ENCODE measurements at regions not wholly inside any gene's neighbourhood (a gene's known extent, or its start where the extent isn't known, plus 50 kb on each side); places are given as distances from the start of the nearest gene placed in this dataset.

DNA sequence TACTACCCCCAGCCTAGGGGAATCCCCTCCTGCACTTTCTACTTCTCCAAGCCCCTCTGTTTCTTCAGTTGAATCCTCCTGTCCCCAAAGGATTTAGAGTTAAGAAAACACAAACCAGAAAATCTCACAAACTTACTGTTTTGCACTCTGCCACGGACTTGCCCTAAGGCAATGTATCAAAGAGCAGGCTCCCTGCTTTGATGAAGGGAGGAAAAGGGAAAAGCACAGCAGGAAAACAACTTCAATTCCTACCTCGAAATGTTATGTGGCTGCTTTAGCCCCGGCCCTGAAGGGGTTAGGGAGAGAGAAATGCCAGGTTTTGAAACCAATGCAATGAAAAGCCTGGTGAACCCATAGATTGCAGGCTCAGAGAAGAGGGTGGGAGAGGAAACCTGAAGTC, 254.7 kb downstream of the MAN2A1 start:
- DNase-seq (ENCODE audit: low read depth in 1 of 2, low spot score in 1 of 2) = no peak

DNA sequence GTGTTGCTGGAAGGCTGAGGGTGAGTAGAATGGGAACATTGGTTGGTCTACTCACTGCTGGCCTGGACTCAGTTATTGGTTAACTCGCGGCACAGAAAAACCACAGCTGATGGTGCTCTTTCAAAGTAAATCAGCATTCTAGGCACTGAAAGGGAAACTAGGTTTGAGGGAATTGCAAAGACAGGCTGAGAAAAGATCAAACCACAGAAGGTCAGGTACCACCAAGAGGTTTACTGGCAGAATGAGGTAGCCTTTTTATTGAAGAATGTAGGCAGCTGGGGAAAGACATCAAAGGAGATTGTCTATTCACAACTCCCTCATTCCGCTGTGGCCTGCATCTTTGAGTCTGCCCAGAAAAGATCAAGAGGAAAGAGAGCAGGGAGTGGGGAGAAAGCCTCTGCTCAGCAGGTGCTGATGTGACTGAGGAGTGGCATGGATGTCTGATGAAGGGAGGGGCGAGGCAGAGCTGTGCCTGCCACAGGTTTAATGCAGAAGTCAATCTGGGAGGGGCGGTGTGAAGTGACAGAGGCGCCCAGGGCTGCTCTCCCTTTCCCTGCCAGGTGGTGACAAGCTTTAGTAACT, 255.5 kb downstream of the MAN2A1 start:
- no peak for DNase-seq (ENCODE audit: low read depth in 1 of 2, low spot score in 1 of 2)

GRCh38 chr5:109945723-109946480, 256.2 kb downstream of the MAN2A1 start:
- DNase-seq (ENCODE audit: low read depth in 1 of 2, low spot score in 1 of 2) = no peak

DNA sequence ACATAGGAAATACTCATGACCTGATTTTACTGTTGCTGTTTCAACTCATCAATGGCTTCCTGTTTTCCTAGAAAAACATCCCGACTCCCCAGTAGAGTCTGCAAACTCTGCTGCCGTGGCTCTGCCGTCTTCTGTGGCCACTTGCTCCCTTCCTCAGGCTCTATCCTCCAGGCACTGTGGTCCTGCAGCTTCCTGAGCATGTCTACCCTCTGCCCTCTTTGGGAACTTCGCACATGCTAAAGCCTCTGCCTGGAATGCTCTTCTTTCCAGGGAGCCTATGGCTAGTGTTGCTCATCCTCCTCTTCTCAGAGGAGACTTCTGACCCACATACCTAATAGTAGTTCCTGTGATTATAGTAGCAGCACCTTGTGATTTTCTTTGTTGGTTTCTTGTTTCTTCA, 256.9 kb downstream of the MAN2A1 start:
- DNase-seq (ENCODE audit: low read depth in 1 of 2, low spot score in 1 of 2) = no peak

DNA sequence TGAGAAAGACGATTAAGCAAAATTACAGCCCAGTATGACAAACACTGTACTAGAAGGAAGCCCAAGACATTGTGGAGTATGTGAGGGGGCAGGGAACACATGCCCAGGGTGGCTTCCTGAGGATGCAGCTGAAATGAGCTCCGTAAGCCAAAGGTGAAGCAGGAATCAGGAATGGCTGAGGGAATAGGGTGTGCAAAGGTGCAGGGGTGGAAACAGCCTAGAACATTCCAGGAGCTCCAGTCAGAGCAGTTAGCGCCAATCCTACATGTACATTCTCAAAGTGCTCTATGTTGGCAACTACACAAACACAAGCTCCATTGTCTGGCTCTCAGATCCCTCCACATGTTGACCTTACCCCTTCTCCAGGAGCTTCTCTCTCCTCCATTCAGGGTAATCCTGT, 257.9 kb downstream of the MAN2A1 start:
- no peak for DNase-seq (ENCODE audit: low read depth in 1 of 2, low spot score in 1 of 2)

DNA sequence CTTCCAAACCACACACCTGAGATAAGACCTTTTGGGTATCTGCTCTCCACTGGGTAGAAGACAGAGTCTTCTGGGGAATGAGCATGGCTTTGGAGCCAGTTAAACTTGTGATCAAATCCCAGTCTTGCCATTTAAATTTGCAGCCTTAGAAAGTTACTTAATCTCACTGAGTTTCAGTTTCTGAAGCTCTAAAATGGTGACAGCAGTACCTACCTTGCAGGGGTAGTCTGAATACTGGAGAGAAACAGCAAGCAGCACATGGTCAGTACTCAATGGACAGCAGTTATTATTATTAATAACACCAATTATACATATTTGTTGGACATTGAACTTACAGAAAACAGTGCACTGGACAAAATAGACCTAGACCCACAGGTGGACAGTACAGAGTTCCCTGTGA, 260.9 kb downstream of the MAN2A1 start:
- no peak for DNase-seq (ENCODE audit: low read depth in 1 of 2, low spot score in 1 of 2)

GRCh38 chr5:109951348-109951747, 261.6 kb downstream of the MAN2A1 start:
- no peak for DNase-seq (ENCODE audit: low read depth in 1 of 2, low spot score in 1 of 2)

DNA sequence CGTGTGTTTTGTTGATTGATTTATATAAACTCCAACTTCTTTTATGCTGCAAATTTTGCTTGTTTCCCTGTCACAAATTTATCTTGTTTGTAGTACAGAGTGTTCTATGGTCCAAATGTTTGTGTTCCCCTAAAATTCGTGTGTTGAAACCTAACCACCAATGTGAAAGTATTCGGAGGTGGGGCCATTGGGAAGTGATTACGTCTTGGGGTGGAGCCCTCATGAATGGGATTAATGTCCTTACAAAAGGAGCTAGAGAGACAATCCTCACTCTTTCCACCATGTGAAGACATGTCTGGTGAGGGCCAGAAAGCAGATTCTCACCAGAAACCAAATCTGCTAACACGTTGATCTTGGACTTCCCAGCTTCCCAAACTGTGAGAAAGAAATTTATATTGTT, 262.0 kb downstream of the MAN2A1 start:
- DNase-seq (ENCODE audit: low read depth in 1 of 2, low spot score in 1 of 2) = no peak

- DNase-seq (ENCODE audit: low read depth in 1 of 2, low spot score in 1 of 2) = no peak
Measured at GRCh38 chr5:109953761-109954160, 264.0 kb downstream of the MAN2A1 start.

- DNase-seq (ENCODE audit: low read depth in 1 of 2, low spot score in 1 of 2) = no peak
Measured at GRCh38 chr5:109956884-109957283, 267.2 kb downstream of the MAN2A1 start.

- DNase-seq (ENCODE audit: low read depth in 1 of 2, low spot score in 1 of 2) = no peak
Measured at GRCh38 chr5:109958082-109958481, 268.4 kb downstream of the MAN2A1 start.

- no peak for DNase-seq (ENCODE audit: low read depth in 1 of 2, low spot score in 1 of 2)
Measured at GRCh38 chr5:109959652-109960051, 269.9 kb downstream of the MAN2A1 start.

DNA sequence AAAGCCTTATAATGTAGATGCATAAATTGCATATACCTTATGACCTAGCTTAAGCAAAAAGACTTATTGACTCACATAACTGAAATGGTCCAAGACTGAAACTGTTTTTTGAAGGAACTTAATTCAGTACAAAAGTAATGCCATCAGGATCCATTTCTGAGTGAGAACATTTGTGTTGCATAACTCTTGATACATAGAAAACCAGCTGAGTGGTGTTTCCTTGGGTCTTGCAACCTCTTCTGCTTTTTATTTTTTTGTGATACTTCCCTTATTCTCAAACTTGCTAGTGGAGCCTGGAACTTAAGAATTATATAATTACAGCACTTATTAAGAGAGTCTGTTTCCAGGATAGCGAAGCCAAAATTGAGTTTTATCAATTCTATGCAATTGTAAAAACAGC, 272.0 kb downstream of the MAN2A1 start:
- no peak for DNase-seq (ENCODE audit: low read depth in 1 of 2, low spot score in 1 of 2)

- DNase-seq (ENCODE audit: low read depth in 1 of 2, low spot score in 1 of 2) = no peak
Measured at GRCh38 chr5:109962882-109963603, 273.3 kb downstream of the MAN2A1 start.

DNA sequence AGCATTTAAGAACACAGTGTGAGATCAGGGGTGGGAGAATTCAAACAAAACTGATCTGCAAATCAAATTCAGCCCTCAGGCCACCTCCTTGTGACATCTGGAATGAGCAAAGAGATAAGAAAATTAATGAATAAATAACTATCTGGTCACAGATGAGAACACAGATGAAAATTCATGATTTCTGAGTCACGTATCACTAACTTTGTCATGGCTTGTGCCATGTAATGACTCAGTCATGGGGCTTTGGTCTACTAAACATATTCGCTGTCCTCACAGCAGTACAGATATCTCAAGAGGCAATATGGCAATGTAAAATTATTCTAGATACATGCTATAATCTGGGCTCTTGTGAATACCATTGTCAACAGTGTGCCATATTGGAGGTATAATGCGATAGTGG, 274.4 kb downstream of the MAN2A1 start:
- DNase-seq (ENCODE audit: low read depth in 1 of 2, low spot score in 1 of 2) = no peak

DNA sequence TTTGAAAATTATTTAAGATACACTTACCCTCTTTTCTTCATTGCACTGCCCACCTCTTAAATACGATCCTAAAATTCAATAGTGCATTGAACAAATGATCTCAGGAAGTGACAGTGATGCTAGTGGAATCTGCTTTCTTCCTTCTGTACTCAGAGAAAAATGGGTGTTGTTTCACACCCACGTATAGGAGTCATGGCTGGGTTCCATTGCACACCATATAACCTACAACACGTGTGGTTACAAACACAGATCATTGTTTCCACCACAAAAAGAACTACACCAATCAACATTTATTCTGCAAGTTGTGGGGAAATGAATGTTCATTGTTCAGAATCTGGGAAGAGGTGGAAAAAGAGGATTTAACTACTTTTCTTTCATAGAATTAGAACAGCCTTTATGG, 275.9 kb downstream of the MAN2A1 start:
- DNase-seq (ENCODE audit: low read depth in 1 of 2, low spot score in 1 of 2) = no peak

DNA sequence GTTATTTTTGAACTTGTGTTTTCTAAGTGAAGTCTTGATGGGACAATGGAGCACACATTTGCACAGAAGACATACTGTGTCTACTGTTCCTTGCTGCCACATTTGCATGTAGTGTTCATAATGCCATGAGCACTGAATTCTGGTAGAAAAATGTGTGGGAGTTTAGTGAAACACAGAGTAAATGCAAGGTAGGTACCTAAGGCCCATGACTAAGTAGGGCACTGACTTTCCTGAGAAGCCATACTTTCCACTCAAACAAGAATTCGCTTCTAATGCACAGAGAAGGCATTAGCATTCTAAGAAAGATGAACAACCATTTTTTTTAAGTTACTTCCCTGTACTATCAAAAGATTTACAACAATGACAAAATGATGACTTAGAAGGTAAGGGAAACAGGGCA, 282.2 kb downstream of the MAN2A1 start:
- DNase-seq (ENCODE audit: low read depth in 1 of 2, low spot score in 1 of 2) = no peak

- no peak for DNase-seq (ENCODE audit: low read depth in 1 of 2, low spot score in 1 of 2)
Measured at GRCh38 chr5:109981979-109982378, 292.3 kb downstream of the MAN2A1 start.

DNA sequence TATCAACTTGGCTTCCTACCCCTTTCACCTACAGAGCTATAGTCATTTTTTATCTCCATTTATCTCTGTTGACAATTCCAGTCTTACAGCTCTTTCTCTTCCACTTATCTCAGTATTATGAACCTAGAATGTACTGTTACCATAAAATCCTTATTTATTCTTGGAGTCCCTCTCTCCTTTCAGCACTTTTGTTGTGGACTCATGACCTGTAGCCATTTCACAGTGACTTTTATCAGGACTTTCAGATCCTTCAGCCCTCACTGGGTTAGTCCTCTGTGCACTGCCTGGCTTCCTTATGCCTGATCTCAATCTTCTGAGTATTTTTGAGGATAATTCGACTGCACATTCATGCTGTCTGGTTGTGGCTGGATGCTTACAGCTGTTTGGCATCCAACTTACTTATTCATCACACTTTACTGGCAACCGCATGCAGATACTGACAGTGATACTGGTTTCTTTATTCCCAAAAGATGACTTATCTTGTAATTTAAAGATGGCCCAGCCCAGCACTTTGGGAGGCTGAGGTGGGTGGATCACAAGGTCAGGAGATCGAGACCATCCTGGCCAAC, 293.3 kb downstream of the MAN2A1 start:
- no peak for DNase-seq (ENCODE audit: low read depth in 1 of 2, low spot score in 1 of 2)

GRCh38 chr5:109986726-109987125, 297.0 kb downstream of the MAN2A1 start:
- DNase-seq (ENCODE audit: low read depth in 1 of 2, low spot score in 1 of 2) = no peak

DNA sequence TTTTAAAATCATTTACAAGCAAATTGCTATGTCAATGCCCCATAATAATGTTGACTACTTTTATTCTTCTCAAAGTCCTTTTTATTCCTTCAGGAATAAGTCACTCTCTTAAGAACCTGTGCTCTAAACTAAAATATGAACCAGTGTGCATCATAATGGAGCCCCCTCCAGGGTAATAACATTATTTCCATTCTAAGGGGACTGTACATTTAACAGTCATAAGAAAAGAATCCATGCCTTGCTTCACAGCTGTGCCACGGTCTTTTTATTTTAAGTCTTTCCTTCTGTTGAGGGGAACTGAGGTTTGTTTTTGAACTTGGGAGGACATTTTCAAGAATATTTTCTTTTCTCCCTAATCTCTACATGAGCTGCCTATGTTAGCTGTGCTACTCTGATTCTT, 297.6 kb downstream of the MAN2A1 start:
- no peak for DNase-seq (ENCODE audit: low read depth in 1 of 2, low spot score in 1 of 2)

DNA sequence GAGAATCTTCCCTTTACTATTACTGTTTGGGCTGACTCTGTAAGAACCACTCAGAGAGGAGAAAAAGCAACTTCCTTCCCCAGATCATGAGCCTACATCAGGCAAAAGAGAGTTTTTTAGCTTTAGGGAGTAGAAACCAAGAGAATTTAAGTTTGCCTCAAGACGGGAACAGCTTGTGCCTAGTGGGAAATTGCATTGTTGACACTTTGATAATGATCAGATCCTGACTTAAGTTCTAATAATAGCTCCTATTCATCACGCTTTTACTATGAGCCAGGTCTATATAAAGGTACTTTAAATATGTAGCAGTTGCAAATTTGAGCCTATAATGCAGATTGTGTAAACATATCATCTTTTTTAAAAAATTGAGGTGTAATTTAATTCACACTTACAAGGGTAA, 298.2 kb downstream of the MAN2A1 start:
- DNase-seq (ENCODE audit: low read depth in 1 of 2, low spot score in 1 of 2) = no peak
